HG03060 (cell line): ENCODE measurements at regions not wholly inside any gene's neighbourhood (a gene's known extent, or its start where the extent isn't known, plus 50 kb on each side); places are given as distances from the start of the nearest gene placed in this dataset.

Experiments
- ATAC-seq: cut with Tn5 transposase; IDR thresholded peaks from one replicate; pipeline ENCODE4 v1.9.1; 2021; ENCODE audit warnings: low read depth, moderate number of reproducible peaks; ENCODE audit not compliant: unreplicated experiment

DNA sequence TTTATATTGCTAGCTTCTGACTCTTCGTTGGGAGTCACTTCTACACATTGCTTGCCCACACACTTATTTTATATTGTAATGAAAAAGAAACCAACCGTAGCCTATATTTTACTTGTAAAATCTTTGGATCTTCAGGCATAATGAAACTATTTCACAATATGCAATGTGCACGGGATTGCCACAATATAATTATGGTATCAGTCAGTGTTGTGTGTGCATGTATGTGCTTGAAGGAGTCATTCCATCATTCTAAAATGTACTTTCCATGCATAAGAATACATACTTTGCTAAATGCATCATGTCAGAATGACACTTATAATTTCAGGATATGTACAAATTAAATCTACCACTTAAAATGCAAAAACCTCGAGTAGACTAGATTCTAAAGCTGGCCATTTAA lies 64.0 kb upstream of the TLE4 start:
- ATAC-seq = no peak

DNA sequence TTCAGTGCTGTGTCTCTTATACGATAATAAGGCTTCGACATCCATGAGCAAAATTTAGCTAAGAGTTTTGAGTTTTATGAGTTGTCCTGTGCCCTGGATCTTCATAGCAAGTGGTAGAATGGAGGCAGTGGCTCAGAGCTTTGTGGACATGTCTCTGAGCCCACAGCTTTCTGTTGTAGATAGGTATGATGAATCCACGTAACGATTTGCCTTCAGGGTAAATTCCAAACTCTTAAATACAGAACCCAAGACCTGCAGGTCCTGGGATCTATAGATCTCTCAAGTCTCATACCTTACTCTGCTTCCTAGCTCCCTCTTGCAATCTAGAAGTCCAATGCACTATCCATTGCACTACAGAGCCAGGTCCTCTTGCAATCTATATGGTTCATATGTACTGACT lies 59.5 kb upstream of the TLE4 start:
- ATAC-seq = no peak
